UCSD-AML1 (cell line): ENCODE measurements at regions not wholly inside any gene's neighbourhood (a gene's known extent, or its start where the extent isn't known, plus 50 kb on each side); places are given as distances from the start of the nearest gene placed in this dataset.
"Not testable (repeated sequence)": the region's sequence is repeated elsewhere in the genome, so short reads cannot be mapped to it uniquely, and the experiment has no call there.

Experiments used
- DNase-seq: peaks from one replicate; lab custom pipeline; 2025; ENCODE audit not compliant: unreplicated experiment; lab: John Stamatoyannopoulos, UW

DNA sequence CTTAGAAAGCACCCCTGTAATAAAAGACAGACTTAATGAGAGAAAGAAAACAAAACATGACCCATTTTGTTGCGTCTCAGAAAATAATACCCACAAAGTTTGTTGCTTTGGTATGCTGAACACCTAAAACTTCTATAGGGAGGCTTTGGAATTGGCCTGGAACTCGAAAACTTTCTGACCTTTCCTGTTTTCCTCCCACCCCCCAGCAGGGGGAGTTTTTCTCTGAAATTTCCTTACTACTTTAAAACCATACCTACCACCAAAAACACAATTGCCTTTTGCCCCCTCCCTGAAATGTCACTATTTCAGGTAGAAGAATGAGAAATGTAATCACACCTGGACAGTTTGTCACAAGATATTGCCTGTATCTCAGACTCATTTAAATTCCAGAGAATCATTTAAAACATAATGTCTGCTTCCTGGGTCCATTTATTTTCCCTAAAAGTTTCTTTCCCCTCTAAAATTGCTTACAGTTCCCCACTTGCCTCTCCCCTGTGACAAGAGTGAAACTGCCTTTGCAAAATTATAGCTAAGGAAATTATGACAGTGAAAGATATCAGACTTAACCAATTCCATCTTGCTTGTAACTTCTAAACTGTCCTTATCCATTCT lies 2700.2 kb downstream of the PCDH9 start:
- DNase-seq, result peak; percentile 3

DNA sequence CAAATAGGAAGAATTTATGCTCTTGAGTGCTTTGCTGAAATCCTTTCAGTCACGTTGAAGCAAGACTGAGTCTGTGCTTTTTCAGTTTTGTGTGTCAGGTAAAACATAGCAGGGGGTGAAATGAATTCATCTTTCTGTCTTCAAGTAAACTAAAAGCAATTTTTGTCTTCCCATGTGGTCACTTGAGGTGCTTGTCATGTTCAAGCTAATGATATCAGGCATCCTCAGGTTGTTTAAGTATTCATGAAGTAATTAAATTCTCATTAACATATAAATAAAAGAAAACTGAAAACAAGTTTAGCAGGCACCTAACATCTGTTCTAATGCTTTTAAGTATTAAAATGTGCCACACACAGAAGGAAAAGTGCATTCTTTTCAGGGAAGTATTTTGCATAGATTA lies 2701.3 kb downstream of the PCDH9 start:
- DNase-seq, result no peak

DNA sequence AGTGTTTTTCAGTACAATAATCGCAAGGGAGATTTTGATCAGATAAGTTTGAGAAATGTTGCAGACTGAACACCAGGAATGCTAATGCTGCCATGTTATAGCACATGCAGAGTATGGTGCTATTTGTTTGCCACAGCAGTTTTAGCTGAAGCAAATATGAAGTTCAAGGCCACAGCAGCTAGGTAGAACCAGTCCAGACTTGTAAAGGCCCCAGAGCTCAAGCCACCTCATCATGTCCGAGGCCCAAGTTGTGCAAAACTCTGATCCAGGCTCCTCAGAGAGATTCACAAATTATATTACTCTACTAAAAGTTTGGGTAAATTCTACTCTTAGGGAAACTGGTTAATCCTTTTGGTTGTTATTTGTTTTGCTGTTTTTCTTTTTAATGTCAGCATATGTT lies 2702.6 kb downstream of the PCDH9 start:
- no peak for DNase-seq

DNA sequence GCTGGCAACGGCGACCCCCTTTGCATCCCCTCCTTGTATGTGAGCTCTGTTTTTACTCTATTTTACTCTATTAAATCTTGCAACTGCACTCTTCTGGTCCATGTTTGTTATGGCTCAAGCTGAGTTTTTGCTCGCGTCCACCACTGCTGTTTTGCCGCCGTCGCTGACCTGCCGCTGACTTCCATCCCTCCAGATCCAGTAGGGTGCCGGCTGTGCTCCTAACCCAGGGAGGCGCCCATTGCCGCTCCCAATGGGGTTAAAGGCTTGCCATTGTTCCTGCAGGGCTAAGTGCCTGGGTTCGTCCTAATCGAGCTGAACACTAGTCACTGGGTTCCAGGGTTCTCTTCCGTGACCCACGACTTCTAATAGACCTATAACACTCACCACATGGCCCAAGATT lies 2704.4 kb downstream of the PCDH9 start:
- DNase-seq, result no peak

DNA sequence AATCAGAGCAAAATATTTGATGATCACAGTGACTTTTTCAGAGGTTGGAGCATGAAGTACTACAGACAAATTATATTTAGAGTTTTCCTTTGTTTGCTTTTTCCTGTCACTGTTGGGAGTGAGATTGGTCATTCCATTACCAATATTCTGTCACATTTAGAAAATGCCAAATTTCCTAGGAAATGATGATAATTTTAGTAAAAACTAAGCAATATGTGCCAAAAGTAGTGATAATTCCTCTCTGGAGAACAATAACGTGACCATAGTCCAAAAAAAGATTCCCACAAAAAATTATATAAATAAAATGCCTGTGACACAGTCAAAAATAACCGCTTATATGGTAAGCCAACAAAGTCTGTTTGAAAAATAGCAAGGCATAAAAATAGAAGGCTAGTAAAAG lies 2719.4 kb downstream of the PCDH9 start:
- no peak for DNase-seq

DNA sequence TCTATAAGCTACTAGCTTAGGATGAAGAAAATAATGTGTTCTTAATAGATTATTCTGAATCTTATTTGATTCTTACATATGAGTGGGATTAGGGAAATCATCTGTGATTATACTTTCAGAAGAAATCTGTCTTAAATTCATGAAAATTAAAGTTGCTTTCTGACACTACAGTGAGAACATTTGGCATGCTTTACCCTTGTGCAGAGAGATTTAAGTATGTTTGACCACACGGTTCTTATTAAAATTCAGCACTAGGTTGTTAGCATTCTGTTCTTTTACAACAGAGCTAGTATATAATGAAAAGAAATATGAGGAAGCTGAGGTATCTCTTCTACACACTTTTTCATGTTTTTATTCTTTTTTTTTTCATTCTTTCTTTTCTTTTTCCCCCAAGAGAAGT lies 2723.9 kb downstream of the PCDH9 start:
- no peak for DNase-seq

DNA sequence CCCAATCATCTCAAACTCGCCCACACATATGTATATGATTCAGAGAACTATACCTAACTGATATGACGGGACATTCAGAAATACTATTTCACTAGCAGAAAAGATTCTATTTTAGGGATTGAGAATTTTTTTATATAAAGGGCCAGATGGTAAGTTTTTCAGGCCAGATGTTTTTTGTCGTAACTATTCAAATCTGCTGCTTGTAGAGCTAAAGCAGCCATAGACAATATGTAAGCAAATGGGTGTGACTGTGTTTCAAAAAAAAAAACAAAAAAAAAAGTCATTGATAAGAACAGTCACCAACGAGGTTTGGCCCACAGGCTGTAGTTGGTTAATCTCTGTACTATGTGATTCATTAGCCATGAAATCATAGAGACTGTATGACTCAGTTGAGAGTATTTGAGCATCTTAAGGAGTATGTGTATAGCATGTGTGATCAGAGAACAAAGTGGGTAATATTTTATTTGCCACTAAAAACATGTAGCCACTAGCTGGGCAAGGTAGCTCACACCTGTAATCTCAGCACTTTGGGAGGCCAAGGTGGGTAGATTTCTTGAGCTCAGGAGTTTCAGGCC lies 2724.7 kb downstream of the PCDH9 start:
- DNase-seq, result no peak

DNA sequence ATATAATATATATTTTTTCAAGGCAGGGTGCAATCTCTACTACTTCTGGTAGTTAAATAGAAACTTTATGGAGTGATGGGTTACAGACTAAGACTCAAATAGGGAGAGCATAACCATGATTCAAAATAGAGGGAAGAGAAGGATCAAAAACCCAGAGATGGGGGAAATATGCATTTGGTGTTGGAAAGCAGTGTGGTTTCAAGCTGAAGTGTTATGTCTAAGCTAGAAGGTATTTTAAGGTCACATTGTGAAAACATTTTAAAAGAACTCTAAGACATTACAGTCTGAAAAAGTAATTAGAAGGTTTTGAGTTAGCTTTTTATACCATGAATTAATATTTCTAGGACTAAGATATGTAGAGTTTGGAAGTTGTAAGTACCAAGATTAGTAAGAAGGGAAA lies 2741.4 kb downstream of the PCDH9 start:
- no peak for DNase-seq

DNA sequence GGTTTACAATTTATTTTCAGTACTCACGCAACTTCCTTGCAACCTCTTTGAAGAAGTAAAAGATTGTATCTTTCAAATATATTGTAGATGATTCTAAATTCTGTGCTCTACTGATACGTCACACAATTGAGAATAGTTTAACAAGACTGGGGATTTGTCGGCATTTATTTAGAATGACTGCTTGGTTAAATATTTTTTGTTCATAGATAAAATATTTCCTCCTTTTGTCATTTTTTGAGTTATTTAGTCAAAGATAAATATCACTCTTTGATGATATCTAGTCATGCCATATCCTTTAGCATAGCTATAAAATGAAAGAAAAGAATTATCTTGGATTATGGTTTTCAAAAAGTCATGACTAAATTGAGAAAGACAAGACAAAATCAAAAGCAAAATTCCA lies 2747.8 kb downstream of the PCDH9 start:
- no peak for DNase-seq

DNA sequence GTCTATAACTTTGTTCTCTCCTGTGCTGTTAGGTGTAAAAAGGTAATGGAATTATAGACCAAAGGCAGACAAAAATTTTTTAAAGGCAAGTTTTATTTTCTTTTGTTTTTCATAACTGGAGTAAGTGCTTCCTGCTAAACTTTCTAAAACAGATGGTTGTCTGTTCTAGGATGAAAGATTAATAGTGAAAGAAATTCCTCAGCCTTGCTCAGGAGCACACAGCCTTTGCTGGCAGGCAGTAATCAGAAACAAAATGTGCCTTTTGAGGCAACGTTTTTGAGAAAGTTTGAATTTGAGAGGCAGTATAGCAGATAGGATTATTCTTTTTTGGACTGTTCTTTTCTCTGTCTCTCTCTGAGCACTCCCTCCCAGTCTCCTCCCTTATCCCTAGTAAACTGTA lies 2749.5 kb downstream of the PCDH9 start:
- no peak for DNase-seq

DNA sequence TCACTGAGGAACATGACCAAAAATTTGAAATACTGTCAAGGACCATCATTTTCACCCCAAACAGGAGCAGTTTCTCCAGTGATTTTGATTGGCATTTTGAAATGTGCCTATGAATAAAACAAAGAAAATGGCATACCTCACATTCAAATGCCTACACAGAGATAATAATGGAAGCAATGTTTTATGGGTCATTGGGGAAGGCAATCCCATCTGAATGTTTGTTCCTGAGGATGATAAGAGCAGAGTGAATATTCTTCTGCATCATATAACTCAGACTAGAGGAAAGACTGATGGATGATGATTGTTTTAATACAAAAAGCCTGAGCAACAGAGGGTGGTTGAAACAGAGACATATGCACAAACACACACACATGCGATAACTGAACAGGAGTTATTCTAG lies 2749.9 kb downstream of the PCDH9 start:
- no peak for DNase-seq

DNA sequence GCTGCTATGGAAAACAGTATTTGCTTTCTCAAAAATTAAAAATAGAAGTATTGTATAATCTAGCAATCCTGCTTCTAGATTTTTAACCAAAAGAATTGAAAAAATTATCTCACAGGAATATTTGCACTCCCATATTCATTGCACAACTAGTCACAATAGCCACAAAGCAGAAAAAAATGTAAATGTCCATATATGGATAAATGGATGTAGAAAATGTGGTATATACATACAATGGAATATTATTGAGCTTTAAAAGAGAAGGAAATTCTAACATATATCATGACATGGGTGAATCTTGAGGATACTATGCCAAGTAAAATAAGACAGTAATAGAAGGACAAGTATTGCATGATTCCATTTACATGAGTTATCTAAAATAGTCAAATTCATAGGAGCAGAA lies 2753.0 kb downstream of the PCDH9 start:
- no peak for DNase-seq

DNA sequence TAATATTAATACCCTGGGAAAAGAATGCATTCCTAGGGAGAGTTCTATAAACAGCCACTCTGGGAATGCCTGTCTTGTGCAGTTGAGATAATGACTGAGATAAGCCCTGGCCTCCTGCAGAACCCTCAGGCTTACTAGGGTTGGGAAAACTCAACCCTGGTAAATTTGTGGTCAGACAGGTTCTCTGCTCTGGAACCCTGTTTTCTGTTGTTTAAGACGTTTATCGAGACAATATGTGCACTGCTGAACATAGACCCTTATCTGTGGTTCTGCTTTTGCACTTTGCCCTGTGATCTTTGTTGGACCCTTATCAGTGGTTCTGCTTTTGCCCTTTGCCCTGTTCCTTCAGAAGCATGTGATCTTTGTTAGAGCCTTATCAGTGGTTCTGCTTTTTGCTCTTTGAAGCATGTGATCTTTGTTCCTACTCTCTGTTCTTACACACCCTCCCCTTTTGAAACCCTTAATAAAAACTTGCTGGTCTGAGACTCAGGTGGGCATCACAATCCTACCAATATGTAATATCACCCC lies 2754.0 kb downstream of the PCDH9 start:
- not testable (repeated sequence) for DNase-seq

DNA sequence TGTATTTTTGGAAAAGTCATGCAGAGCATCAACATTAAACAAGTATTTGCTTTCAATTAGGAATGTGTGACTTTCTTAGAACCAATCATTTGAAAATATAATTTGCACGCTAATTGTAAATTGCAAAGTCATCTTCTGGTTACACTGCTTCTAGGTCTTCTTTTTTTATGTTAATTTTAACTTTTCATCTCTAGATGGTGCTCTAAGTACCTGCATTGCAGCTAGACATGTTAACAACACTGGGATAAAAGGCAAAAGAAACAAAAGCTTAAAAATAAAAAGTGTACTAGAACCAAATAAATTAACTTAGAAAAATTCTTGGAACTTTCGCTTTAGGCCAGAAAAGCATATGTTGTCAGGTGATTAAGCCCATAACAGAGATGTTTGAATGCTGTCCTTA lies 2758.2 kb downstream of the PCDH9 start:
- no peak for DNase-seq

DNA sequence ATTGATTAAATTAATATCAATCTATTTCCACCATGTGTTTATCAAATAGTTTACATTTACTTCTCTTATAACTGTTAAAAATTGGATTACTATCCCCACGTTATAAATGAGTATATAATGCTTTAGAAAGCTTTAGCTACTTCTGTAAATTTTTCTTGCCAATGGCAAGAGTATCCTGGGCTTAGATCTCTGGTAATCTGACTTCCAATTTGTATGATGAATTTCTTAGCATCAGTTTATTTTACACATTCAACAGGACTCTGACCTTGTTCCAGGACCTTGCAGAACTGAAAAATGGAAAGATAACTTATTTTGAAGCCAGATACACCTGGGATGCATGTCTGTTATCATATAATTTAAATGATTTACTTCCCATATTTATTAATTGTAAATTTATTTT lies 2759.4 kb downstream of the PCDH9 start:
- DNase-seq, result no peak

DNA sequence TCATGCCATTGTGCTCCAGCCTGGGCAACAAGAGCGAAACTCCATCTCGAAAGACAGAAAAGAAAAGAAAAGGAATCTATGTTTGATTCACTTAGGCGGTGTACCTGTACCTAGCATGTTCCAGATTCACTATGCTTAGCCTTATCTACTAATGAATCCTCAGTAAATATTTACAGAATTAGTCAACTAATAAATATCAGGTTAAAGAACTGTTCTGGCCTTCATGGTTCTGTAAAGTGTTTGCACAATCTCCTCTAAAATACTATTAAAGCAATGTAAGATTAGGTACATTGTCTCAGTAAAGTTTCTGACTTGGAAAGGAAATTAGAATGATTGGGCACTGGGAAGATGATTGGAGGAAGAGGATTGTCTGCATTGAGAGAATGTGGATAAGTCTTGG lies 2770.4 kb downstream of the PCDH9 start:
- no peak for DNase-seq

DNA sequence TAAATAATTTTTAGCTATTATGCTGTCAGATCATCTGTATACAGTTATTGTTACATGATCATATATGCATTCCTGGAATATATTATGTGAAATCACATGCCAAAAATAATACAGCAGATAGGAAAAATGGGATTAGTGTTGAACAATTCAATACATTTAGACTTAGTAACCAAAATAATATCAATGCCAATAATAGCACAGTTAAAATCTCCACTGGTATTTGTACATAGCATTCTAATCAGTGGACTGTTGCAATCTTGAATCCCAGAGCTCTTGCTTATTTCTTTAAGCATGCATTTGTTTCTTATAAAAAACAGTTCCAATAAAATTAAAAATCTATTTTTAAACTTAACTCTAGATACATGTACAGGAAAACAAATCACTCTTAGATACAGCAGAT lies 2772.2 kb downstream of the PCDH9 start:
- DNase-seq, result no peak

DNA sequence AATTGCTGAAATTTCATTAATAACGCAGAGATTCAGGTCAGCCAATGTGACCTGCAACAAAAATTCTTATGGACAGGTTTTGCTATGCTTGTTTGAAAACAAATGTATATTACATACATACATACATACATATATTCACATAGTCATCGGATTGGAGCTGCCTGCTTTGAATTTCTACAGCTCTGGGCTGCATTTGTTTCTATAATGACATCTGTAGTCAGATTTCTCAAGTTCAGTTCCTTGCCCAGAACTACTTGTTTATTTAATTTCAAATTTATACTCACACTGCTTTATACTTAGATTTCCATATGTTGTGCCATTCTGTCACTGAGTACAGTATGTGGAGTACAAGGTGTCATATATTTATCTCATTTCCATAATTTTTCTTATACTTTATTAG lies 2775.0 kb downstream of the PCDH9 start:
- no peak for DNase-seq

DNA sequence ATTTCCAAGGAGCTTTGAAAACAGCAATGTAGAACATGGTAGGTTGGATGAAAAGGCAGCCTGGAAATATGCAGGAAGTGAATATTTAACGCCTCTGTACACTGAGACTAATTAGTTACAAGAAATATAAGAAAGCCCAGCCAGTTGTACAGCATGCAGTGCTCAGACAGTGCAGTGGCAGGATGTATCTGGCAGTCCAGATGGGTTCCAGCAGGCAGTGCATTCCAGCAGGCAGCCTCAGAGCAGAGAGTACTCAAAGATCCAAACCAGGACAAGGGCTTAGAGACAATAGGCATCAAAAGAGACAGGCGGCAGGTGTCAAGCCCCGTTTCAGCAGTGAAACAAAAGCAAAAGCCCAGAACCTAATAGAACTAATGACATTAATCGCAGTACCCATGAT lies 2776.3 kb downstream of the PCDH9 start:
- DNase-seq, result peak; percentile 4

DNA sequence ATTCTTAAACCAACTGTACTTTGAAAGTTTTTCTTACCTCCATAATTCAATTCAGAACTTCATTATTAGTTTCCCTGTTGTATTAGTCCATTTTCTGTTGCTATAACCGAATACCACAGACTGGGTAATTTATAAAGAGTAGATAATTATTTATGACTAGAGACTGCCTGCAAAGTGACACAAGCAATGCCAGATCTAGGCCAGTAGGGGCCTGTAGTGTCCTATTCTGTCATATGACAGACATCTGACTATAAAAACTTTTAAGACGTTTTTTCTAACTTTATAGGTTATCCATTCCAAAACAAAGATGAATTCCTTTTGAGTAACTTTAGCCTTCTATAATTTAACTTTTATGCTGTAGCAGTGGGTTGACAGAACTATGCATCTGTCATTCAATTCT lies 2783.8 kb downstream of the PCDH9 start:
- no peak for DNase-seq

DNA sequence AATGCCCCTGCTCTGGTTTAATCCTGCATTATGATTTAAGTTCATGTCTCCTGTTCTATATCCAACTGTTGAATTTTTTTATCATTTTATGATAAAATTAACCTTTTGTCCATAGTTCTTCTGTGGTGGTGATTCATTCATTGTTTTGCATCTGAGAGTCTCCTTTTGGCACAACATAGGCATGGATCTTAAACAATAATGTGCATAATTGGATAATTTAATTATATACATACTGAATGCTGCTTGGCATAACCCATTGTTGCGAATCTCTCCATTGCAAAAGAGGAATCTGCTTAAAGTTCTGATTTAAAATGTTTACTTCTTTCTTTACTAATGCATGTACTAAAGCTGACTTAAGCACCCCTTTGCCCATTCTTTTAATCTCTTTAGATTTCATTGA lies 2788.4 kb downstream of the PCDH9 start:
- DNase-seq, result no peak

DNA sequence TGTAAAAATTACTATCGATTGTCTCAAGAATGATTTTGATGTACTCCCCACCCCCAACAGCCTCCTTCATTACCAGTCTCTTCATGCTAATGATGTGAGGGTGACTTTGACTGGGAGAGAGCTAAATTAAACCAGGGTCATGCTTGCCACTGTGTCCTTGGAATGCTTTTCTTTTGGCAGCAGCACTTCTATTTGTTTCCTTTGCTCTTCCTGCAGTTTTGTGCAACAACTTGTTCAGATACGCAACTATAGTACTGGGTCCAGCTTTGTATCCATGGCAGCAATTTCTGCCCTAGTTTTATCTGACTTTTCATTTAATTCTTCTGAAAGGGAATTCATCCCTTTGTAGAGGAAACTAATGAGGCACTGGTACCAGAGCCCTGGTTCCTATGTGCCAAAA lies 2792.1 kb downstream of the PCDH9 start:
- no peak for DNase-seq

DNA sequence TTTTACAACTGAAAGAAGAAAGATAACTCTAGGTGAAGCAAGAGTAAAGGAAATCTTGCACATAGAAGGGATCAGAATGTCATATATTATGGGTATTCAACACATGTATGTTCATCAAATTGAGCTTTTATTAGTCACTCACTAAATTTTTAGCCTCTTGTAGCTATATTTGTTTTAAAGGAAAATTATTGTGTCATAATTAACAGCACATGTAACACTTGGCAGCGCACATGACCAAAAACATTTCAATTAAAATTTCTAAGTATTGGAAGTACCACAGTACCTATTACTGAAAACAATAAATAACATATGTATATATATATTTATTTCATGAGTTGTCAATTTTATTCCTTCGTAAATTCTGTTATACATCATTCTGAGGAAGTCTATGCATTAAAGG lies 2800.4 kb downstream of the PCDH9 start:
- DNase-seq, result no peak
